ENCODE measurements at regions not wholly inside any gene's neighbourhood (a gene's known extent, or its start where the extent isn't known, plus 50 kb on each side); places are given as distances from the start of the nearest gene placed in this dataset.

DNA sequence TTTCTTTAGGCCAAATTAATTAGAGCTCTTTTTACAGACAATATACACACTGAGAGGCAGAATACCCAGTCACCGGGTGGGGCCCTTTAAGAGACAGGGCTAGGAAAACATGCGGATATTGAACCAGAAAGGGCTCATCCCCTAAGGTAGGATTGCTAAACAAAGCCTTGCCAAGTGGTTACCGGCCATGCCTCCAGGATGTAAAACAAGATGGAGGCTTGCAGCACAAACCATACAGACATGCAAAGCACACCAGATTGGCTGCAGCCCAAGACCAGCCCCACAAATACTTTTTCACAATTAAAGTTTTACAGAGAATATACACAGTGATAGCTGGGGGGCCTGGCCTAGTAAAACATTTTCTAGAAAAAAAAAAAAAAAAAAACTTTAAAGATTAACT, 210.0 kb downstream of the KLHL4 start:
- no peak for TF ChIP-seq EP300 (IDR thresholded peaks at IDR 0.05; ENCODE audit: low read depth)
- TF ChIP-seq, protein P1, sequence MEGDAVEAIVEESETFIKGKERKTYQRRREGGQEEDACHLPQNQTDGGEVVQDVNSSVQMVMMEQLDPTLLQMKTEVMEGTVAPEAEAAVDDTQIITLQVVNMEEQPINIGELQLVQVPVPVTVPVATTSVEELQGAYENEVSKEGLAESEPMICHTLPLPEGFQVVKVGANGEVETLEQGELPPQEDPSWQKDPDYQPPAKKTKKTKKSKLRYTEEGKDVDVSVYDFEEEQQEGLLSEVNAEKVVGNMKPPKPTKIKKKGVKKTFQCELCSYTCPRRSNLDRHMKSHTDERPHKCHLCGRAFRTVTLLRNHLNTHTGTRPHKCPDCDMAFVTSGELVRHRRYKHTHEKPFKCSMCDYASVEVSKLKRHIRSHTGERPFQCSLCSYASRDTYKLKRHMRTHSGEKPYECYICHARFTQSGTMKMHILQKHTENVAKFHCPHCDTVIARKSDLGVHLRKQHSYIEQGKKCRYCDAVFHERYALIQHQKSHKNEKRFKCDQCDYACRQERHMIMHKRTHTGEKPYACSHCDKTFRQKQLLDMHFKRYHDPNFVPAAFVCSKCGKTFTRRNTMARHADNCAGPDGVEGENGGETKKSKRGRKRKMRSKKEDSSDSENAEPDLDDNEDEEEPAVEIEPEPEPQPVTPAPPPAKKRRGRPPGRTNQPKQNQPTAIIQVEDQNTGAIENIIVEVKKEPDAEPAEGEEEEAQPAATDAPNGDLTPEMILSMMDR (IDR thresholded peaks at IDR 0.05), result no peak
